GM19372 (cell line): ENCODE measurements at regions not wholly inside any gene's neighbourhood (a gene's known extent, or its start where the extent isn't known, plus 50 kb on each side); places are given as distances from the start of the nearest gene placed in this dataset.
"Not testable (repeated sequence)": the region's sequence is repeated elsewhere in the genome, so short reads cannot be mapped to it uniquely, and the experiment has no call there.

ENCODE experiments used
- ATAC-seq: cut with Tn5 transposase; IDR thresholded peaks from one replicate; pipeline ENCODE4 v1.9.1; 2021; ENCODE audit warnings: mild to moderate bottlenecking, low read depth, moderate library complexity; ENCODE audit not compliant: unreplicated experiment

- no peak for ATAC-seq
These were observed 89.3 kb upstream of the PITRM1 start for GRCh38 chr10:3261921-3262320.

- ATAC-seq: no peak
These were observed 87.7 kb upstream of the PITRM1 start for GRCh38 chr10:3260066-3260834.

GRCh38 chr10:3259499-3259898 is 86.9 kb upstream of the PITRM1 start:
- ATAC-seq: no peak

GRCh38 chr10:3258394-3258793 is 85.8 kb upstream of the PITRM1 start:
- no peak for ATAC-seq

GRCh38 chr10:3255616-3256015 is 83.0 kb upstream of the PITRM1 start:
- ATAC-seq: no peak

GRCh38 chr10:3255075-3255474 is 82.5 kb upstream of the PITRM1 start:
- ATAC-seq: no peak

- not testable (repeated sequence) for ATAC-seq
These were observed 81.4 kb upstream of the PITRM1 start for GRCh38 chr10:3253974-3254373.

GRCh38 chr10:3251172-3251571 is 78.6 kb upstream of the PITRM1 start:
- ATAC-seq: no peak

- no peak for ATAC-seq
These were observed 76.8 kb upstream of the PITRM1 start for GRCh38 chr10:3249307-3249889.

GRCh38 chr10:3248526-3249306 is 76.1 kb upstream of the PITRM1 start:
- no peak for ATAC-seq

- ATAC-seq: no peak
These were observed 72.8 kb upstream of the PITRM1 start for GRCh38 chr10:3245395-3245794.

GRCh38 chr10:3241967-3242650 is 69.5 kb upstream of the PITRM1 start:
- ATAC-seq: no peak

GRCh38 chr10:3241274-3241921 is 68.8 kb upstream of the PITRM1 start:
- ATAC-seq: no peak

- ATAC-seq: no peak
These were observed 67.6 kb upstream of the PITRM1 start for GRCh38 chr10:3239920-3240894.

- peak; percentile 85 for ATAC-seq
These were observed 66.7 kb upstream of the PITRM1 start for GRCh38 chr10:3239066-3239919.

GRCh38 chr10:3238115-3238871 is 65.7 kb upstream of the PITRM1 start:
- ATAC-seq: no peak

- ATAC-seq: no peak
These were observed 64.9 kb upstream of the PITRM1 start for GRCh38 chr10:3237530-3237929.
